ENCODE measurements at regions not wholly inside any gene's neighbourhood (a gene's known extent, or its start where the extent isn't known, plus 50 kb on each side); places are given as distances from the start of the nearest gene placed in this dataset.

GRCh38 chr4:174089711-174090110 is 193.8 kb downstream of the FBXO8 start:
- TF ChIP-seq ZNF70 (CRISPR knock-in tag; IDR thresholded peaks at IDR 0.05): no peak; the same call in 1 of the 2 replicates
- no peak for TF ChIP-seq OSR1 (CRISPR knock-in tag; IDR thresholded peaks at IDR 0.05)
- no peak for TF ChIP-seq CSDC2 (CRISPR knock-in tag; IDR thresholded peaks at IDR 0.05)
- no peak for TF ChIP-seq CSRNP3 (CRISPR knock-in tag; IDR thresholded peaks at IDR 0.05)
- no peak for TF ChIP-seq SNAI2 (CRISPR knock-in tag; IDR thresholded peaks at IDR 0.05)
- TF ChIP-seq GLIS3 (CRISPR knock-in tag; IDR thresholded peaks at IDR 0.05): no peak
- TF ChIP-seq ZNF565 (CRISPR knock-in tag; conservative IDR thresholded peaks at IDR 0.05; ENCODE audit: low read depth): no peak
- TF ChIP-seq ARNTL (CRISPR knock-in tag; IDR thresholded peaks at IDR 0.05; ENCODE audit: borderline replicate concordance, low read depth): no peak
- no peak for TF ChIP-seq PATZ1 (CRISPR knock-in tag; IDR thresholded peaks at IDR 0.05; ENCODE audit: borderline replicate concordance)
- TF ChIP-seq TOX (CRISPR knock-in tag; IDR thresholded peaks at IDR 0.05; ENCODE audit: borderline replicate concordance): no peak
- TF ChIP-seq BACH2 (CRISPR knock-in tag; IDR thresholded peaks at IDR 0.05; ENCODE audit: borderline replicate concordance): no peak
- no peak for TF ChIP-seq ZC3H10 (CRISPR knock-in tag; IDR thresholded peaks at IDR 0.05)
- TF ChIP-seq TSHZ2 (CRISPR knock-in tag; IDR thresholded peaks at IDR 0.05): no peak
- no peak for TF ChIP-seq TCF4 (CRISPR knock-in tag; IDR thresholded peaks at IDR 0.05; ENCODE audit: borderline replicate concordance)
- TF ChIP-seq POU6F1 (CRISPR knock-in tag; IDR thresholded peaks at IDR 0.05; ENCODE audit: borderline replicate concordance, low read depth): no peak
- TF ChIP-seq CREB5 (CRISPR knock-in tag; IDR thresholded peaks at IDR 0.05; ENCODE audit: low read depth): no peak
- TF ChIP-seq ISL1 (CRISPR knock-in tag; IDR thresholded peaks at IDR 0.05): no peak
- TF ChIP-seq RARB (CRISPR knock-in tag; IDR thresholded peaks at IDR 0.05): no peak
- TF ChIP-seq ZFP3 (CRISPR knock-in tag; IDR thresholded peaks at IDR 0.05): no peak
- no peak for TF ChIP-seq ZFP30 (CRISPR knock-in tag; IDR thresholded peaks at IDR 0.05)
- ATAC-seq: no peak

- ATAC-seq: peak; percentile 70
- TF ChIP-seq ZNF8 (CRISPR knock-in tag; IDR thresholded peaks at IDR 0.05): no peak
- TF ChIP-seq RARB (CRISPR knock-in tag; IDR thresholded peaks at IDR 0.05): no peak
- no peak for TF ChIP-seq ESRRG (CRISPR knock-in tag; IDR thresholded peaks at IDR 0.05)
- TF ChIP-seq POU6F1 (CRISPR knock-in tag; IDR thresholded peaks at IDR 0.05; ENCODE audit: borderline replicate concordance, low read depth): no peak
- TF ChIP-seq TCF4 (CRISPR knock-in tag; IDR thresholded peaks at IDR 0.05; ENCODE audit: borderline replicate concordance): no peak
- TF ChIP-seq ZNF565 (CRISPR knock-in tag; conservative IDR thresholded peaks at IDR 0.05; ENCODE audit: low read depth): no peak
- no peak for TF ChIP-seq BACH2 (CRISPR knock-in tag; IDR thresholded peaks at IDR 0.05; ENCODE audit: borderline replicate concordance)
- TF ChIP-seq ZC3H10 (CRISPR knock-in tag; IDR thresholded peaks at IDR 0.05): no peak
- TF ChIP-seq ZFP30 (CRISPR knock-in tag; IDR thresholded peaks at IDR 0.05): no peak
- no peak for TF ChIP-seq GLIS3 (CRISPR knock-in tag; IDR thresholded peaks at IDR 0.05)
- TF ChIP-seq CREB5 (CRISPR knock-in tag; IDR thresholded peaks at IDR 0.05; ENCODE audit: low read depth): no peak
- TF ChIP-seq OSR1 (CRISPR knock-in tag; IDR thresholded peaks at IDR 0.05): no peak
- no peak for TF ChIP-seq PPARA (CRISPR knock-in tag; IDR thresholded peaks at IDR 0.05; ENCODE audit: borderline replicate concordance)
- no peak for TF ChIP-seq CSRNP3 (CRISPR knock-in tag; IDR thresholded peaks at IDR 0.05)
- TF ChIP-seq CSDC2 (CRISPR knock-in tag; IDR thresholded peaks at IDR 0.05): no peak
- no peak for TF ChIP-seq ARNTL (CRISPR knock-in tag; IDR thresholded peaks at IDR 0.05; ENCODE audit: borderline replicate concordance, low read depth)
- no peak for TF ChIP-seq PATZ1 (CRISPR knock-in tag; IDR thresholded peaks at IDR 0.05; ENCODE audit: borderline replicate concordance)
Measured at GRCh38 chr4:174088795-174089194, 194.7 kb downstream of the FBXO8 start.

Measured in SK-N-SH treated with all-trans-retinoic acid at 6 μM for 48 hours (cell line).